ENCODE measurements at regions not wholly inside any gene's neighbourhood (a gene's known extent, or its start where the extent isn't known, plus 50 kb on each side); places are given as distances from the start of the nearest gene placed in this dataset.

DNA sequence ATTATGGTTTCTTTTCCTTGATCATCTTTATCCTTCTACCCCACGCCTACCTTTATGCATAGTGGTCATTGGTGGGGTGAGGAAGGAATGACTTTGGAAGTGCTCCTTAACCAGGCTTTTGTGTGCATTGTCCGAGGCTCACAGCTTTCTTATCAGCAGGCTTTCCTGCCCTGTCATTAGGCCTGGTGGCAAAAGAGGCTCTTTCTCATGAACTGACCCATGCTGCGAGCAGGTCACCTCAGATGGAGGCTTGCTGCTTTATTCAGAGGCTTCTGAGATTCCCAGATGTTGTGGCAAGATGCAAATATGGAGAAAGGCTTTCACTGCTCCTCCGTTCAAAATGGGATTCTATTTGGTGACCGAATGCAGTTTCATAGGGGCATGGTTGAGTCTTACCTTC lies 57.4 kb upstream of the DMRTA1 start:
- no peaks in the 10 kb centered on the region for H3K36me3 Mint-ChIP-seq
- no peaks in the 10 kb centered on the region for H3K27me3 Mint-ChIP-seq
- no peak overlapping the region for H3K4me3 Mint-ChIP-seq

DNA sequence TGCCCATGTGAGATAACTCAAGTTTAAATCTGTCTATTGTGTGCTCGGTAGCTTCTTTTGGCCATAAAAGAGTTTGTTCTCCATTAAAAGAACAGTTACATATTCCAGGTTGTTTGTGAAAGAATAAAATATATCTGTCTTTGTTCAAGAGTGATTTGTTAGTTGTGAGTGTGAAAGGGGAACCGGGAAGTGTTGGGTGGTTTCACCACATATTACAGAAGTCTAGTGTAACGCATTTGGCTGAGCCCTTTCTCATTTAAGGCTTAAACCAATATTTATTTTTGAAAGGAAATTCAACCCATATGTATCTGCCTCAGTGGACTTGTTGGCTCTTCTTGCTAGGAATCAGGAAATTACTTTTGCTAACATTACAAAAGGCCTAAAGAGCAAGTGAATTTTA lies 54.1 kb upstream of the DMRTA1 start:
- no peak overlapping the region for H3K4me3 Mint-ChIP-seq
- H3K9me3 Mint-ChIP-seq: peaks cover 7% of the 10 kb centered on the region
- H3K27ac Mint-ChIP-seq: no peak overlapping the region
- no peaks in the 10 kb centered on the region for H3K27me3 Mint-ChIP-seq
- no peaks in the 10 kb centered on the region for H3K4me1 Mint-ChIP-seq
- no peaks in the 10 kb centered on the region for H3K36me3 Mint-ChIP-seq

More for the DNA sequence above, 57.4 kb upstream of the DMRTA1 start:
- Mint-ChIP-seq H3K27ac (no peak overlapping the region), H3K4me1 (no peaks in the 10 kb centered on the region), H3K9me3 (no peaks in the 10 kb centered on the region)

DNA sequence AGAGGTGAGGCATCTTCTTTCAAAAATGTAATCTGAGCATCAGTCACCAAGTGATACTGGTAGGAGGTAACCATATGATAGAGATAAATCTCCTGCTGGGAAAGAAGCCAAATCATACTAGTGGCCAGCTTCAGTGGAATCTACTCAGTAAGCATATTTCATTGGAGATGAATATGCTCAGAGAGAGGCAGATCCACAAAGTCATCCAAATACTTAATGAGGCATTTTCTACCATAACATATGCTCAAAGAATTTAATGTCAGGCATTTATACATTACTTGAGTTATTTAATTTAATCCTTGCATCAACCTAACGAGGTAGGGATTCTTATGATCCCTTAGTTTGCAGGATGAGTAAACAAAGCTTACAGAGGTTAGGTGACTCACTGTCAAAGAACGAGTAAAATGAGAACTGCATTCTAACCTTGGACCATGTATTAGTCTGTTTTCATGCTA lies 50.9 kb upstream of the DMRTA1 start:
- H3K4me3 Mint-ChIP-seq: no peak overlapping the region
- H3K4me1 Mint-ChIP-seq: no peaks in the 10 kb centered on the region

More for the DNA sequence above, 50.9 kb upstream of the DMRTA1 start:
- no peak overlapping the region for H3K27ac Mint-ChIP-seq
- H3K27me3 Mint-ChIP-seq: no peaks in the 10 kb centered on the region
- no peaks in the 10 kb centered on the region for H3K36me3 Mint-ChIP-seq
- peaks cover 9% of the 10 kb centered on the region for H3K9me3 Mint-ChIP-seq
